ENCODE measurements at regions not wholly inside any gene's neighbourhood (a gene's known extent, or its start where the extent isn't known, plus 50 kb on each side); places are given as distances from the start of the nearest gene placed in this dataset.

GRCh38 chr9:96128880-96129279 is 173.1 kb downstream of the HSD17B3 start:
- FAIRE-seq (no peak), DNase-seq (ENCODE audit: insufficient read length) (no peak)
- TF ChIP-seq POLR2A (IDR thresholded peaks at IDR 0.05; ENCODE audit: low read depth, low read length) (no peak), TAF1 (IDR thresholded peaks at IDR 0.05; ENCODE audit: borderline replicate concordance, low read depth, low read length) (no peak), POLR2AphosphoS5 (IDR thresholded peaks at IDR 0.05; ENCODE audit: low read depth, low read length) (no peak)

GRCh38 chr9:96126321-96126881 is 175.6 kb downstream of the HSD17B3 start:
- DNase-seq (ENCODE audit: insufficient read length) (no peak), FAIRE-seq (no peak)
- TF ChIP-seq POLR2AphosphoS5 (IDR thresholded peaks at IDR 0.05; ENCODE audit: low read depth, low read length), result no peak
- TF ChIP-seq POLR2A (IDR thresholded peaks at IDR 0.05; ENCODE audit: low read depth, low read length), result no peak
- no peak for TF ChIP-seq TAF1 (IDR thresholded peaks at IDR 0.05; ENCODE audit: borderline replicate concordance, low read depth, low read length)

GRCh38 chr9:96125624-96126023 is 176.4 kb downstream of the HSD17B3 start:
- TF ChIP-seq TAF1 (IDR thresholded peaks at IDR 0.05; ENCODE audit: borderline replicate concordance, low read depth, low read length) (no peak), POLR2A (IDR thresholded peaks at IDR 0.05; ENCODE audit: low read depth, low read length) (no peak), POLR2AphosphoS5 (IDR thresholded peaks at IDR 0.05; ENCODE audit: low read depth, low read length) (no peak)
- FAIRE-seq (no peak), DNase-seq (ENCODE audit: insufficient read length) (no peak)

GRCh38 chr9:96122751-96123150 is 179.2 kb downstream of the HSD17B3 start:
- TF ChIP-seq TAF1 (IDR thresholded peaks at IDR 0.05; ENCODE audit: borderline replicate concordance, low read depth, low read length) (no peak), POLR2A (IDR thresholded peaks at IDR 0.05; ENCODE audit: low read depth, low read length) (no peak), POLR2AphosphoS5 (IDR thresholded peaks at IDR 0.05; ENCODE audit: low read depth, low read length) (no peak)
- DNase-seq (ENCODE audit: insufficient read length) (no peak), FAIRE-seq (no peak)

GRCh38 chr9:96122282-96122681 is 179.7 kb downstream of the HSD17B3 start:
- TF ChIP-seq POLR2A (IDR thresholded peaks at IDR 0.05; ENCODE audit: low read depth, low read length) (no peak), TAF1 (IDR thresholded peaks at IDR 0.05; ENCODE audit: borderline replicate concordance, low read depth, low read length) (no peak), POLR2AphosphoS5 (IDR thresholded peaks at IDR 0.05; ENCODE audit: low read depth, low read length) (no peak)
- FAIRE-seq (no peak), DNase-seq (ENCODE audit: insufficient read length) (no peak)

GRCh38 chr9:96121136-96121535 is 180.8 kb downstream of the HSD17B3 start:
- TF ChIP-seq TAF1 (IDR thresholded peaks at IDR 0.05; ENCODE audit: borderline replicate concordance, low read depth, low read length), result no peak
- no peak for TF ChIP-seq POLR2AphosphoS5 (IDR thresholded peaks at IDR 0.05; ENCODE audit: low read depth, low read length)
- no peak for TF ChIP-seq POLR2A (IDR thresholded peaks at IDR 0.05; ENCODE audit: low read depth, low read length)
- no peak for FAIRE-seq
- DNase-seq (ENCODE audit: insufficient read length), result no peak

GRCh38 chr9:96117398-96118080 is 184.4 kb downstream of the HSD17B3 start:
- TF ChIP-seq POLR2A (IDR thresholded peaks at IDR 0.05; ENCODE audit: low read depth, low read length), result no peak
- no peak for TF ChIP-seq POLR2AphosphoS5 (IDR thresholded peaks at IDR 0.05; ENCODE audit: low read depth, low read length)
- TF ChIP-seq TAF1 (IDR thresholded peaks at IDR 0.05; ENCODE audit: borderline replicate concordance, low read depth, low read length), result no peak
- FAIRE-seq (no peak), DNase-seq (ENCODE audit: insufficient read length) (no peak)

- FAIRE-seq (no peak), DNase-seq (ENCODE audit: insufficient read length) (no peak)
- TF ChIP-seq TAF1 (IDR thresholded peaks at IDR 0.05; ENCODE audit: borderline replicate concordance, low read depth, low read length) (no peak), POLR2AphosphoS5 (IDR thresholded peaks at IDR 0.05; ENCODE audit: low read depth, low read length) (no peak), POLR2A (IDR thresholded peaks at IDR 0.05; ENCODE audit: low read depth, low read length) (no peak)
Measured at GRCh38 chr9:96116275-96117064, 185.5 kb downstream of the HSD17B3 start.

GRCh38 chr9:96115836-96116235 is 186.1 kb downstream of the HSD17B3 start:
- FAIRE-seq (no peak), DNase-seq (ENCODE audit: insufficient read length) (no peak)
- TF ChIP-seq POLR2A (IDR thresholded peaks at IDR 0.05; ENCODE audit: low read depth, low read length) (no peak), POLR2AphosphoS5 (IDR thresholded peaks at IDR 0.05; ENCODE audit: low read depth, low read length) (no peak), TAF1 (IDR thresholded peaks at IDR 0.05; ENCODE audit: borderline replicate concordance, low read depth, low read length) (no peak)

- DNase-seq (ENCODE audit: insufficient read length) (no peak), FAIRE-seq (no peak)
Measured at GRCh38 chr9:96113032-96113431, 188.9 kb downstream of the HSD17B3 start.

GRCh38 chr9:96109680-96110351 is 192.2 kb downstream of the HSD17B3 start:
- TF ChIP-seq POLR2A (IDR thresholded peaks at IDR 0.05; ENCODE audit: low read depth, low read length) (no peak), TAF1 (IDR thresholded peaks at IDR 0.05; ENCODE audit: borderline replicate concordance, low read depth, low read length) (no peak), POLR2AphosphoS5 (IDR thresholded peaks at IDR 0.05; ENCODE audit: low read depth, low read length) (no peak)
- no peak for DNase-seq (ENCODE audit: insufficient read length)
- FAIRE-seq, result no peak

More at GRCh38 chr9:96113032-96113431, 188.9 kb downstream of the HSD17B3 start:
- no peak for TF ChIP-seq TAF1 (IDR thresholded peaks at IDR 0.05; ENCODE audit: borderline replicate concordance, low read depth, low read length)
- TF ChIP-seq POLR2A (IDR thresholded peaks at IDR 0.05; ENCODE audit: low read depth, low read length), result no peak
